HepG2 (cell line): ENCODE measurements at regions not wholly inside any gene's neighbourhood (a gene's known extent, or its start where the extent isn't known, plus 50 kb on each side); places are given as distances from the start of the nearest gene placed in this dataset.

Experiments used
- ARNT2 ChIP-seq: sonication (generic); formaldehyde crosslinking; IDR thresholded peaks from 2 replicates; pipeline ENCODE4 v1.8.0; 2022; ENCODE audit warnings: mild to moderate bottlenecking, low read depth, missing genetic modification reagents, moderate library complexity
- HIVEP1 ChIP-seq: sonication (generic); formaldehyde crosslinking; IDR thresholded peaks from 2 replicates; pipeline ENCODE4 v1.4.0; 2020; ENCODE audit warnings: mild to moderate bottlenecking, missing genetic modification reagents
- KDM3A ChIP-seq: IDR thresholded peaks from 2 replicates; pipeline ENCODE4 v1.6.1; 2018; ENCODE audit warnings: low read depth, missing compliant biosample characterization
- KLF13 ChIP-seq: sonication (generic); formaldehyde crosslinking; IDR thresholded peaks from 2 replicates; pipeline ENCODE4 v1.4.0; 2020; ENCODE audit warnings: mild to moderate bottlenecking, missing genetic modification reagents
- MAZ ChIP-seq, 2 experiments: sonication (generic) in 1 of 2; formaldehyde crosslinking in 1 of 2; IDR thresholded peaks; 2 replicates each; pipeline versions ENCODE4 v1.5.0 to v1.6.1; 2012 to 2020; ENCODE audit warnings: low read depth in 2 of 2, mild to moderate bottlenecking in 2 of 2, borderline replicate concordance in 1 of 2, improper control_type of control experiment in 1 of 2, low read length in 1 of 2, missing genetic modification reagents in 1 of 2, moderate library complexity in 1 of 2
- MEIS2 ChIP-seq: sonication (generic); formaldehyde crosslinking; IDR thresholded peaks from 2 replicates; pipeline ENCODE4 v1.9.0; 2021; ENCODE audit warnings: mild to moderate bottlenecking, missing genetic modification reagents
- NR2C2 ChIP-seq: sonication (generic); formaldehyde crosslinking; IDR thresholded peaks from 2 replicates; pipeline ENCODE4 v1.4.0; 2020; ENCODE audit warnings: missing genetic modification reagents, mild to moderate bottlenecking, moderate library complexity, borderline replicate concordance
- NRL ChIP-seq: sonication (generic); formaldehyde crosslinking; IDR thresholded peaks from 2 replicates; pipeline ENCODE4 v1.5.0; 2020; ENCODE audit warnings: missing genetic modification reagents, mild to moderate bottlenecking, moderate library complexity, borderline replicate concordance
- PCBP1 ChIP-seq: fragments of 200-400 bp; formaldehyde crosslinking; IDR thresholded peaks from 2 replicates; pipeline ENCODE4 v1.6.1; 2017; ENCODE audit warnings: mild to moderate bottlenecking, low read depth, low read length, borderline replicate concordance
- SNRNP70 ChIP-seq: fragments of 200-400 bp; formaldehyde crosslinking; IDR thresholded peaks from 2 replicates; pipeline ENCODE4 v1.6.1; 2017; ENCODE audit warnings: mild to moderate bottlenecking, low read depth, low read length, moderate library complexity
- SP140L ChIP-seq: sonication (generic); formaldehyde crosslinking; IDR thresholded peaks from 2 replicates; pipeline ENCODE4 v1.4.0; 2020; ENCODE audit warnings: missing genetic modification reagents, borderline replicate concordance
- SPEN ChIP-seq: sonication (generic); formaldehyde crosslinking; IDR thresholded peaks from 2 replicates; pipeline ENCODE4 v1.5.1; 2020; ENCODE audit warnings: low read depth, mild to moderate bottlenecking, missing genetic modification reagents
- TEAD3 ChIP-seq: optimal IDR thresholded peaks from 2 replicates; pipeline ENCODE3; 2016; ENCODE audit warnings: borderline replicate concordance
- THAP8 ChIP-seq: sonication (generic); formaldehyde crosslinking; IDR thresholded peaks from 2 replicates; pipeline ENCODE4 v1.5.1; 2020; ENCODE audit warnings: missing genetic modification reagents, mild to moderate bottlenecking, borderline replicate concordance
- WIZ ChIP-seq: sonication (generic); formaldehyde crosslinking; IDR thresholded peaks from 2 replicates; pipeline ENCODE4 v1.5.1; 2020; ENCODE audit warnings: mild to moderate bottlenecking, missing genetic modification reagents
- ZNF503 ChIP-seq: sonication (generic); formaldehyde crosslinking; IDR thresholded peaks from 2 replicates; pipeline ENCODE4 v1.4.0; 2020; ENCODE audit warnings: missing genetic modification reagents
- ZNF550 ChIP-seq: sonication (generic); formaldehyde crosslinking; IDR thresholded peaks from 2 replicates; pipeline ENCODE4 v1.4.0; 2020; ENCODE audit warnings: mild to moderate bottlenecking, missing genetic modification reagents, borderline replicate concordance
- ZNF569 ChIP-seq: sonication (generic); formaldehyde crosslinking; IDR thresholded peaks from 2 replicates; pipeline ENCODE4 v1.5.0; 2020; ENCODE audit warnings: mild to moderate bottlenecking, missing genetic modification reagents, moderate library complexity, borderline replicate concordance
- ZNF598 ChIP-seq: sonication (generic); formaldehyde crosslinking; IDR thresholded peaks from 2 replicates; pipeline ENCODE4 v1.5.1; 2020; ENCODE audit warnings: mild to moderate bottlenecking, missing genetic modification reagents, borderline replicate concordance
- ZNF800 ChIP-seq: sonication (generic); formaldehyde crosslinking; IDR thresholded peaks from 2 replicates; pipeline ENCODE4 v1.4.0; 2020; ENCODE audit warnings: missing genetic modification reagents
- TF ChIP-seq, protein P1 (sequence below): sonication (generic); formaldehyde crosslinking; IDR thresholded peaks from 2 replicates; pipeline ENCODE4 v1.4.0; 2020; ENCODE audit warnings: missing genetic modification reagents

DNA sequence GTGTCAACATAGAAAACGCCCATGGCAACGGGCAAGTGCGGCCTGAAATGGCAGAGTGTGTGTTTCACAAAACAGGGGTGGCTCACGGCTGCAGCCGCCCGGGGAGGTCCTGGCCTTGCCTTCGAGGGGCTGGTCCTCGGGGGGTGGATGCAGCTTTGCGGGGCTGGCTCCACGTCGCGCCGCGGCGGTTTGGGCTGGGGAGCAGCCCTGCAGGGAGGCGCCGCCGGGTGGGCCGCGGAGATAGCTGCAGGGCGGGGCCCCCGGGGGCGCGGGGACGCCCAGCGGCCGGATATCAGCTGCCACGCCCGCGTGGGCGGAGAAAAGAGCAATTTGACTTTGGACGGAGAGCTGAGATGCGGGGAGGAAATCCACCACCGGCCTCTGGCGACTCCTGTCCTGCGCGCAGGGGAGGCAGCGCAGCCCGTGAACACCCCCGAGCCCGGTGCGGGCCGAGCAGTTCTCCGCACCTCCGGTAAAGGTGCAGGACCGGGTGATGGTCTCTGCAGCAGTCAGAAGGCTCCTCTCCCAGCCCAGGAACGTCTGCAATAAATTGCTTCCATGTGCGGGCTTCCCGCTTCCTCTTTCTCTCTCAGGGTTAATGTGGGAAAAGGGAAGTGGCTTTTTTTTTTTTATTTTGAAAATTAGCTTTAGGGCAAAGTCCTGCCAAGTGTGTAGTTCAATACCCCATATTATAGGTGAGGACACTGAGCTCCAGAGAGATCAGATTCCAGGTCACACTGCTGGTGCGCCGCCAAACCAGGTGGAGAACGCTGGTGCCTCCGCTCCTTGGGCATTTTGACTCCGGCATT is 110.5 kb downstream of the ARF6 start (continued):
- TF ChIP-seq TEAD3 (CRISPR knock-in tag) (peak; percentile 31), MEIS2 (CRISPR knock-in tag) (peak; percentile 42; the same call in 1 of the 2 replicates), THAP8 (no peak), PCBP1 (no peak), KLF13 (CRISPR knock-in tag) (peak; percentile 75), ZNF503 (CRISPR knock-in tag) (peak; percentile 80), ZNF800 (CRISPR knock-in tag) (peak; percentile 86), ZNF569 (0 out of 2 replicates have a peak, but pooled peaks have one; percentile 41), SP140L (CRISPR knock-in tag) (no peak), KDM3A (CRISPR knock-in tag) (no peak), SPEN (CRISPR knock-in tag) (no peak), ARNT2 (CRISPR knock-in tag) (peak; percentile 44; the same call in 1 of the 2 replicates), ZNF550 (CRISPR knock-in tag) (no peak), NR2C2 (CRISPR knock-in tag) (no peak), ZNF598 (CRISPR knock-in tag) (peak; percentile 57), MAZ (IDR thresholded peaks at IDR 0.05; ENCODE audit: borderline replicate concordance, low read depth, low read length) (peak; percentile 73; the same call in 1 of the 2 replicates), MAZ (CRISPR knock-in tag; IDR thresholded peaks at IDR 0.05; ENCODE audit: low read depth) (peak; percentile 92), WIZ (CRISPR knock-in tag) (no peak), SNRNP70 (no peak), NRL (CRISPR knock-in tag) (peak; percentile 67), HIVEP1 (CRISPR knock-in tag) (peak; percentile 70; the same call in 1 of the 2 replicates)
- TF ChIP-seq, protein P1, sequence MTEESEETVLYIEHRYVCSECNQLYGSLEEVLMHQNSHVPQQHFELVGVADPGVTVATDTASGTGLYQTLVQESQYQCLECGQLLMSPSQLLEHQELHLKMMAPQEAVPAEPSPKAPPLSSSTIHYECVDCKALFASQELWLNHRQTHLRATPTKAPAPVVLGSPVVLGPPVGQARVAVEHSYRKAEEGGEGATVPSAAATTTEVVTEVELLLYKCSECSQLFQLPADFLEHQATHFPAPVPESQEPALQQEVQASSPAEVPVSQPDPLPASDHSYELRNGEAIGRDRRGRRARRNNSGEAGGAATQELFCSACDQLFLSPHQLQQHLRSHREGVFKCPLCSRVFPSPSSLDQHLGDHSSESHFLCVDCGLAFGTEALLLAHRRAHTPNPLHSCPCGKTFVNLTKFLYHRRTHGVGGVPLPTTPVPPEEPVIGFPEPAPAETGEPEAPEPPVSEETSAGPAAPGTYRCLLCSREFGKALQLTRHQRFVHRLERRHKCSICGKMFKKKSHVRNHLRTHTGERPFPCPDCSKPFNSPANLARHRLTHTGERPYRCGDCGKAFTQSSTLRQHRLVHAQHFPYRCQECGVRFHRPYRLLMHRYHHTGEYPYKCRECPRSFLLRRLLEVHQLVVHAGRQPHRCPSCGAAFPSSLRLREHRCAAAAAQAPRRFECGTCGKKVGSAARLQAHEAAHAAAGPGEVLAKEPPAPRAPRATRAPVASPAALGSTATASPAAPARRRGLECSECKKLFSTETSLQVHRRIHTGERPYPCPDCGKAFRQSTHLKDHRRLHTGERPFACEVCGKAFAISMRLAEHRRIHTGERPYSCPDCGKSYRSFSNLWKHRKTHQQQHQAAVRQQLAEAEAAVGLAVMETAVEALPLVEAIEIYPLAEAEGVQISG (CRISPR knock-in tag): peak; percentile 61
